ENCODE measurements at regions not wholly inside any gene's neighbourhood (a gene's known extent, or its start where the extent isn't known, plus 50 kb on each side); places are given as distances from the start of the nearest gene placed in this dataset.

DNA sequence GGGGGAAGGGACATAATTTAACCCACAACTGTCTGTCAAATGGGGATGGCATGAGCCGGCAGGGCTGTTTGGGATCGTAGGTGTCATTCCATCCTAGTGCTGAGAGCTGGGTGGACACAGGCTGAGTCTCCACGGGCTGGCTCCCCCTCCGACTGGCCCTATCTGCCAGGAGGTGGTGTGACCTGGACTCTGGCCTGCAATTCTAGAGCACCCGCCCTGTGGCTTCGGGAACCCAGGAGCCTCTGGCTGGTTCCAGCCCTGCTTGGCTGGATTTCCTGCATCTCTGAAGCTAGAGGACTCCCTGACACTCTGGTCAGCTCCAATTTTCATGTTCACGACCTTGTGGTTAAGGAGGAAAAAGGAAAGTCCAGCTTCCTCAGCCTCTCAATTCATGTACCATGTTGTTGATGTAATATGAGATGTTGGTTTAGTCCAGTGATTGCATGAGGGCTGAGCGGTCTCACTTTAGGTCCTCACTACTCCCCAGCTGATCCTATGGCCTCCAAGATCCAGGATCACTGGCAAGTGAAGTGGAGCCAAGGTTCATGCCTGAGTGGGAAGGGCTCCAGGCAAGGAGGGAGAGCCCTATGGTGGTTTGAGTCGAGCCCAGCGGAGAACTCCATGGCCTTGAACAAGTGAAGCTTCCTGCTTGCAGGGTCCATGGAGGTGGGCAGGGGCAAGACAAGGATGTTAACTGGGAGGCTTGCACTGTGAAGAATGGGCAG lies 169.1 kb downstream of the NDUFA10 start:
- TF ChIP-seq JUND (IDR thresholded peaks at IDR 0.05; ENCODE audit: low read depth) = no peak
- DNase-seq (ENCODE audit: low read depth in 1 of 2, low spot score in 1 of 2) = no peak
- in situ Hi-C loops (cut with HindIII; ENCODE audit: low pct_unique_long_range_greater_than_20kb, low sequenced_read_pairs) = no loop called here

DNA sequence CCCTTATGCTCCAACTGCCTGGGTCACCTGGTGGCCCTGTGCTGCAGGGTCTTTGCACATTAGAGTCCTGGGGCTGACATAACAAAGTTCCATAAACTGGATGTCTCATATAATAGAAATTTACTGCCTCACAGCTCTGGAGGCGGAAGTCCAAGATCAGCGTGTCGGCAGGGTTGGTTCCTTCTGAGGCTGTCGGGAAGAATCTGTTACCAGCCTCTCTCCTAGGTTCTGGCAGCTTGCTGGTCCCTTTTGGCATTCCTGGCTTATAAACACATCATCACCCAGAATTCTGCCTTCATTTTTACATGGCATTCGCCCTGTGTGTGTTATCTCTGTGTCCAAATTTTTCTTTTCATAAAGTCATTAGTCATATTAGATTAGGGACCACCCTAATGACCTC lies 170.5 kb downstream of the NDUFA10 start:
- in situ Hi-C loops (cut with HindIII; ENCODE audit: low pct_unique_long_range_greater_than_20kb, low sequenced_read_pairs) = no loop called here
- no peak for DNase-seq (ENCODE audit: low read depth in 1 of 2, low spot score in 1 of 2)
- no peak for TF ChIP-seq JUND (IDR thresholded peaks at IDR 0.05; ENCODE audit: low read depth)

DNA sequence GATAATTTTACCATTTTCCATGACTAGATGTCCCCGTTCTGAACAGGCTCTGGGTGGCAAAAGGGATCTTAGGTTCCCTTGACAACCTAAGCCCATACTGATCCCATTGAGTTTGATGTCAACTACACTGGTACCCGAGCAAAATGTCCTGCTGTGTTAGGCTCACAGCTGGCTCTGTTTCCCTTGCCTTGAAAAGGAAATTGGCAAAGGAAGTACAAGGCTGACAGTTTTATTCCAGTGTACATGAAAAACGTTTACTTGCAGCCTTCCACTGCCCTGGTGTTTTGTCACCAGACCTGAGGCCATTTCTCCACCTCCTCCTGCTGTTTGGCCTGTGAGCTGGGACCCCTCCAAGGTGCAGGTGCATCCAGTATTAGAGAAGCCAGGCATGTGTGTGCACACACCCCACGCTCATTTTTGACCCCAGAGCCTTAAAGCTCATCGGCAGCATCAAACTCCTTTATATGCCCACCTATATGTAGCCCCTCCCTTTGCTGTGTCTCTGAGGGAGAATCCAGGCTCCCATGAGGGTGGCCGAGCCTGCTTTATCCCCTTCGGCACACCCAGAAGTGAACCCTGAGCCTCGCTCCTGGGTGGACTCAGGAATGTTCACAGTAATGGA lies 171.3 kb downstream of the NDUFA10 start:
- TF ChIP-seq JUND (IDR thresholded peaks at IDR 0.05; ENCODE audit: low read depth) = no peak
- in situ Hi-C loops (cut with HindIII; ENCODE audit: low pct_unique_long_range_greater_than_20kb, low sequenced_read_pairs) = no loop called here

DNA sequence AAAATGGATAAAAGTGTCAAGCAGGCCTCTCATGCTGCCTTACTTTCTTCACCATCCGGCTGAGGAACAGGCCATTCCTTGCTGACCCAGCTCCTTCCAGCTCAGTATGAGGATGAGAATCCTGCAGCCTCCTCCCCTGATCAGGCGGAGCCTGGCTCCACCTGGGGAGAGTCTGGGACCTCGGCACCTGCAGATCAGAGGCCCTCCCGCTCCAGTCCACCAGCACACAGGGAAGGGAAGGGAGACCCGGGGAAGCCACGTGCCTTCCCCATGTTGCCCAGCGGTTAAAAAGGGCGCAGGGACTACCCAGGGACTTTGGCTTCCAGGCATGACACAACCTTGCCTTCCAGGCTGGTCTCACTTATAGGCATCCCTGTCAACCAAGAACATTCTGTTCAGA lies 172.0 kb downstream of the NDUFA10 start:
- no peak for TF ChIP-seq JUND (IDR thresholded peaks at IDR 0.05; ENCODE audit: low read depth)
- no peak for DNase-seq (ENCODE audit: low read depth in 1 of 2, low spot score in 1 of 2)
- in situ Hi-C loops (cut with HindIII; ENCODE audit: low pct_unique_long_range_greater_than_20kb, low sequenced_read_pairs) = no loop called here

More for the DNA sequence above, 171.3 kb downstream of the NDUFA10 start:
- DNase-seq (ENCODE audit: low read depth in 1 of 2, low spot score in 1 of 2) = no peak

DNA sequence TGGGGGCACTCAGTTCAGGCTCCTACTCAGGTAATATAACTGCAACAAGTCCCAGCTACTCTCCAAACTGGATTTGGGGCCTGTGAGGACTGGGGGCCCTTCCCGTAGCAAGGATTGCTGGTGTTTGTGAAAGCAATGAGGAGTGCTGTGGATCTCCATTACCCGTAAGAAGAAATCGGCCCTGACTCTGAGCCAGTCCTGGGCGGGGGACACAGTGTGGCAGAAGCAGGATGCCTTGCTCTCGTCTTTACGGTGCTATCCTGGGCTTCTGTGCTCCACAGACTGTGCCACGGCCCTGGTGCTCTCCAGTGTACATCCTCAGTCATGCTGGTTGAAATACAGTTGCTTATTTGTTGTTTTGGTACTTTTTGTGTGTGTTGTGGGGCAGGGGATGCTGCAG lies 172.9 kb downstream of the NDUFA10 start:
- DNase-seq (ENCODE audit: low read depth in 1 of 2, low spot score in 1 of 2) = no peak
- in situ Hi-C loops (cut with HindIII; ENCODE audit: low pct_unique_long_range_greater_than_20kb, low sequenced_read_pairs) = no loop called here
- no peak for TF ChIP-seq JUND (IDR thresholded peaks at IDR 0.05; ENCODE audit: low read depth)

DNA sequence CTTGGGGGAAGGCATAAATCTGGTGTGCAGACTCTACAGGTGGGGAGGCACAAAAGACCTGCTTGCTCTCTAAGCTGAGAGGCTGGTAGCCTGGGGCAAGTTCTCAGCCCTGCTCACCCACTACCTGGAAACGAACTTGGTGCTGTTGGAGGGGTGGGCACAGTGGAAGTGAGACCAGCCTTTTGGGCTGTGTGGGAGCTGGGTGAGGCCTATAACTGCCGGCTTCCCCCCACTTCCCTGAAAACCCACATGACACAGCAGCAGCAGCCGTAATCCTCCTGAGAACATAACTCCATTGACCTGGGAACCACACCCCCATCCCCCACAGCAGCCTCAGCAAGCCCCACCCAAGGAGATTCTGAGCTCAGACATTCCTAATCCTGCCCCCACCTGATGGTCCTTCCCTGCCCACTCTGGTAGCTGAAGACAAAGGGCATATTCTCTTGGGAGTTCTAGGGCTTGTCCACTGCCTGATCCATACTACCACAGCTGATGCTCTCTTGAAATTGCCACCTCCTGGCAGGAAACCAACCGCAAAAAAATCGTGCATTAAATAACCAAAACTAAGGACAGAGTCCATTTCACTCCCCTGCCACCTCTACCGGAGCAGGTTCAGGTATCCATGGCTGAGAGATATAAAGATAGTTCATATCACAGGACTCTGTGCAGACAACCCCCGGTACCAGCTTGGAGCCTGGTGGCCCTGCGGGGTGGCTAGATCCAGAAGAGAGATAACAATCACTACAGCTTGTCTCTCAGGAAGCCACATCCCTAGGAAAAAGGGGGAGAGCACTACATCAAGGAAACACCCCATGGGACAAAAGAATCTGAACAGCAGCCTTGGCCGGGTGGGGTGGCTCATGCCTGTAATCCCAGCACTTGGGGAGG lies 178.1 kb downstream of the NDUFA10 start:
- no peak for DNase-seq (ENCODE audit: low read depth in 1 of 2, low spot score in 1 of 2)
- no peak for TF ChIP-seq JUND (IDR thresholded peaks at IDR 0.05; ENCODE audit: low read depth)
- in situ Hi-C loops (cut with HindIII; ENCODE audit: low pct_unique_long_range_greater_than_20kb, low sequenced_read_pairs) = no loop called here

DNA sequence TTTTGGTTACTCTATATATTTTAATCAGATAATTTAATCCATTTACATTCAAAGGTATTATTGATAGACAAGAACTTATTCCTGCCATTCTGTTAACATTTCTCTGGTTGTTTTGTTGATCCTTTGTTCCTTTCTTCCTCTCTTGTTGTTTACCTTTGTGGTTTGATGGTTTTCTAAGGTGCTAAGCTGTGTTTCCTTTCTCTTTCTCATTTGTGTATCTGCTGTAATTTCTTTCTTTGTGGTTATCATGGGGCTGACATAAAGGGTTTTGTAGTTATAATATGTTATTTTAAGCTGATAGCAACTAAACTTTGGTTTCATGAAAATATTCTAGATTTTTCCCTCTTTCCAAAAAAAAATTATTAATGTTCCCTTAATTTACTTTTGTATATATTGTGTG lies 179.2 kb downstream of the NDUFA10 start:
- no peak for TF ChIP-seq JUND (IDR thresholded peaks at IDR 0.05; ENCODE audit: low read depth)
- DNase-seq (ENCODE audit: low read depth in 1 of 2, low spot score in 1 of 2) = no peak
- in situ Hi-C loops (cut with HindIII; ENCODE audit: low pct_unique_long_range_greater_than_20kb, low sequenced_read_pairs) = no loop called here

DNA sequence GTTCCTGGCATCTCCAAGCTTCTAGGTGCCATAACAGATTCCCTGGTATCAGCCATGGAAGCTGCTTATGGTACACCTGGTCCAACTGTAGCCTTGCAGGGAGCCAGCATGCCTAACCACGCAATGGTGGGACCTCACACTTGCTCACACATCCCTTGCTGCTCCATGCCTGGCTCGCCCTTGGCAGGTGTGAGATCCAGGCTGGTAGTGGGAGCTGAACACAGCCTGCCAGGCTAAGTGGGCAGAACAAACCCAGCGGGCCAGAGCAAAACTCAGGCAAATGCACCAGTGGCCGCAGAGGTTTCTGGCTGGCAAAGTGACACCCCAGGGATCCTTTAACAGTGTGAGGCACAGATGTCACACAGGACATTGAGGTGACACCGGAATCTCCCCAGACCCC lies 185.8 kb downstream of the NDUFA10 start:
- in situ Hi-C loops (cut with HindIII; ENCODE audit: low pct_unique_long_range_greater_than_20kb, low sequenced_read_pairs) = no loop called here
- no peak for TF ChIP-seq JUND (IDR thresholded peaks at IDR 0.05; ENCODE audit: low read depth)

DNA sequence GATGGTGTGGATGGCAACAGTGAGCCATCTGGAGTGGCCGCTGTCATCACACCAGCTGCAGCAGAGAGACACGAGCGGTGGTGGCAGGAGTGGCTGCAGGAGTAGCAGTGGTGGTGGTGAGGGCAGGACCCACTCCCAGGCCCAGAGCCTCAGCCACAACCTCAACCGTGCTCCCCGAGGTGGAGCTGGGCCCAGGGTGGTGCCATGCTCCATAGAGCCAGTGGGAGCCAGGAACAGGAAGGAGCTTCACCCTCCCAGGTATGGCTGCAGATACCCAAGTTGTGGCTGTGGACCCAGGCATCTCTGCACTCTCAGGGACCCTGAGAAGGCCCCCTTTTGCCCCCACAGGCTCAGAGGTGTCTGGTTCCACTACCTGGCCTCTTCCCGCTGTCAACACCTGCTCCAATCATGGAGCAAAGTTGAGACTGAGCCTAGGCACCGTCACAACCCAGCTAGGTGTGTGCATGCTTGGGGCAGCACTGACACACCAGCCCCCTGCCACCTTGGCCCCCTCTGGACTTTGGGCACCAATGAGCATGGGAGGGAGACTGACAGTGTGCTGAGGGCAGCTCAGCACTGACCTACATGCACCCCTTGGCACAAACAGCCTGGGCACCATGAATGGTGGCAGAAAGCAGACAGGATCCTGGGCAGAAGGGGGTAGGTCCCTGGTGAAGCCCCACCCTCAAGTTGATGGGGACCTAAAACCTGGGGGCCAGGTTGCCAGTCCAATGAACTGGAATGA lies 188.9 kb downstream of the NDUFA10 start:
- TF ChIP-seq JUND (IDR thresholded peaks at IDR 0.05; ENCODE audit: low read depth) = no peak
- in situ Hi-C loops (cut with HindIII; ENCODE audit: low pct_unique_long_range_greater_than_20kb, low sequenced_read_pairs) = no loop called here
- no peak for DNase-seq (ENCODE audit: low read depth in 1 of 2, low spot score in 1 of 2)

More for the DNA sequence above, 185.8 kb downstream of the NDUFA10 start:
- no peak for DNase-seq (ENCODE audit: low read depth in 1 of 2, low spot score in 1 of 2)

DNA sequence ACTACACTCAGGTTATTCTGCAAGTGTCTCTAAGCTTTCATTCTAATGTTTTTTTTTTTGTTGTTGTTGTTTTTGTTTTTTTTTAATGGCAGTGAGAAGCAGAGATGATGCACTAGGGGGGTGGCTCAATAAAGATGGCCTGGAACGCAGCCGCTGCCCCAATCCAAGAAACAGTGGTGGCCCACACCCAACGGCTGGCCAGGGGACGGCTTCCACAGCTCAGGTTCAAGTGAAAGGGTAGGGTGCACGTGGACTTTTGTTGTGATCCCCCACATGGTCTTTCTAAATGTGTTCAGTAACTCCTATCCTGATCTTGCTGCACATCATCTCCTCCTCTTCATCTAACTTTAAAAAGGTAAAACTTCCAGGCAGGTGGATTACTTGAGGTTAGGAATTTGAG lies 190.1 kb downstream of the NDUFA10 start:
- in situ Hi-C loops (cut with HindIII; ENCODE audit: low pct_unique_long_range_greater_than_20kb, low sequenced_read_pairs) = no loop called here
- TF ChIP-seq JUND (IDR thresholded peaks at IDR 0.05; ENCODE audit: low read depth) = no peak
- DNase-seq (ENCODE audit: low read depth in 1 of 2, low spot score in 1 of 2) = no peak

DNA sequence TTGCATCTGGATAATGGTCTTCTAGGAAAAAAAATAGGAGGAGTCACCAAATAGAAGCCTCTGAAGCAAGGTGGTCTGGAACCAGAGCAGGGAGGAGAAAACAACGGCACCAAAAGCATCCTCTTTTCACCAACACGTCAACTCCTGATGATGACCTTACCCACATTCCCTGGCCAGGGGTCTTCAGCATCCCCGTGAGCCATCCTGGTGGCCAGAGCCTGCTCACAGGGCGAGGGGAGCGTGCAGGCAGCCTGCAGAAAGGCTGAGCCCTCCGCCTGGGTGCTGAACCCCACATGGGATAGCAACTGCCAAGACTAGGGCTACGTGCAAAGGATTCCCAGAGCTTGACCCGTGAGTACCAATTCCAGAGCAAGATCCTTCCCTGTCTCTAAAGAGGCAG lies 191.0 kb downstream of the NDUFA10 start:
- in situ Hi-C loops (cut with HindIII; ENCODE audit: low pct_unique_long_range_greater_than_20kb, low sequenced_read_pairs) = no loop called here
- no peak for TF ChIP-seq JUND (IDR thresholded peaks at IDR 0.05; ENCODE audit: low read depth)
- no peak for DNase-seq (ENCODE audit: low read depth in 1 of 2, low spot score in 1 of 2)
